NOMO-1 treated with dmso at 0.1 percent for 144 hours (cell line): ENCODE measurements at regions not wholly inside any gene's neighbourhood (a gene's known extent, or its start where the extent isn't known, plus 50 kb on each side); places are given as distances from the start of the nearest gene placed in this dataset.
A peak's percentile ranks its signal among the peaks of the same experiment; 100 is the strongest.
"Not testable (repeated sequence)": the region's sequence is repeated elsewhere in the genome, so short reads cannot be mapped to it uniquely, and the experiment has no call there.

Experiments used
- DNase-seq: peaks from one replicate; lab custom pipeline; 2025; ENCODE audit not compliant: unreplicated experiment; lab: John Stamatoyannopoulos, UW

DNA sequence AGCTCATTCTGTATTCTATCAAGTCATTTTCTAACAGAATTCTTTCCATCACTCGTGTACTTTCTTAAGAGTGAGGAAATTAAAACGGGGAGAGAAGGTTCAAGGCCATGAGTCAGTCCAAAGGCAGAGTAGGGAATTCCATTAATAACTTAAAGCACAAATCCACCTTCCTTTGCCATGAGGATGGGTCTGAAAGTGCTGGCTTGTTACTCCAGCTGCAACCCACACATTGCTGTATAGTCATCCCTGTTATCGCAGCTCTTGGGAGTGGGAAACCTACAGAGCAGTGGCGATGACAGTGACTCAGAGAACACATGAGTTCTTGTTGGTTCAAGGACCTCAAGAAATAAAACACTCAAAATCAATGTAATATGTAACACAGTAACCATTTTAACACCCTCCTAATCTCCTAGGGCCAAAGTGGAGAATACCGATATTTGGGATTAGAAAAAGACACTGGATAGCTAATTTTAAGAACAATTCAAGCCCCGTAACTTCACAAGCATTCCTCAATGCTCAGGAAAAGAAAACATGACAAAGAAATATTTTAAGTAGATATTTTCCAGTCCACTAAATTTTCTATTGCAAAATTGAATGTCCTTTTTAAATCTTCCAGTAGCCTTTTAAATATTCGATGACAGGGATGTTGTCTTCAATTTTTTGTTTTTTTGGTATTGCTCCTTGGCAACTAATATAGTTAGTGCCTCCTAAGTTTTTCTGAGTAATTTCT is 179.9 kb upstream of the THBS1 start:
- DNase-seq, result no peak

DNA sequence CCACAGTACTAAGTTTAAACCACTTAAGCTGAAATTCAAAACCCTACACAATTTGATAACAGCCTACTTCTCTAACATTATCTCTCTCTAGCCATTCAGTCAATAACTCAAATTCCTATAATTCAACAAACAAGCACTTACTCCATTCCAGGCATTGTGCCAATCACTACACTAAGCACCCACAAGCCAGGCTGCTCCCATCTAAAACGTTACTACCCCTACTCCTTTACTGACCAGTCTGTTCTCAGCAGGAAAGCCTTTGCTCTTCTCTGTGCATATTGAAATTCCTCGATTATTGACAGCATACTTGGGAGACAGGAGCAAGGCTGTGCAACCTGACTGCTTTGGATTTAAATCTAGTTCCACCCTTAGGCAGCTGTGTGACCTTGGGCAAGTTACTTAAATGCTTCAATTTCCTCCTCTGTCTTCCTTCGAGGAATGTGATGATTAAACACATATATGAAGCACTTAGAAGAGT is 177.2 kb upstream of the THBS1 start:
- no peak for DNase-seq

- no peak for DNase-seq
Observed at GRCh38 chr15:39404767-39405181, 176.1 kb upstream of the THBS1 start.

GRCh38 chr15:39406485-39406884 is 174.4 kb upstream of the THBS1 start:
- no peak for DNase-seq

- DNase-seq, result no peak
Observed at GRCh38 chr15:39407116-39407515, 173.8 kb upstream of the THBS1 start.

DNA sequence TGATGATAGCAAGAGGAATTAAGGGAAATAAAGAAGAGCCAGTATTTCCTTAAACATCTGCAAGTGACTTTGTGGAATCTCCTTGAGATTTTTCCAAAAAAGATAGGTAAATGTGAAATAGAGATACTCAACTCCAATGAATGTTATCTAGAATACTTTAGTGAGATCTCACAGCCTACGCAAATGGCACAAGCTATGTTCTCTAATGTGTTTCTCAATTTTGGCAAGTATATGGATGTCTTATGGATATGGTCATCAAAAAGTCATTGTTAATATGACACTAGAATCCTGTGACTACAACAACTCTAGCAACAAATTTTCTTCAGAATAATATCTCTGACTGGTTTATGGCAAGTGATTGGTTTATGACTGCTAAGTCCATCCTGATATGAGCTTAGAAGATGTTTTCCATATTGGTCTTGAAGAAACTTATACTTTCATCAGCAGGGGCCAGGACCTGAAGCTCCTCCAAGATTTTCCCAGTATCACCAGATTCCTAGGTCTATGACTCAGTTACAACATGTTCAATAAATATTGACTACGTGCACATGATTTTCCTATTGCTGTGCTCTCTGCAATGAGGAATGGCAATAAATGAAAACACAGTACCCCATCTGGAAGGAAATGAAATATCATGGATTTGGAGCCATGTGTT is 170.9 kb upstream of the THBS1 start:
- DNase-seq, result no peak

- peak; percentile 81 for DNase-seq
Observed at GRCh38 chr15:39411102-39411989, 169.5 kb upstream of the THBS1 start.

GRCh38 chr15:39413558-39413957 is 167.3 kb upstream of the THBS1 start:
- DNase-seq, result peak; percentile 78

GRCh38 chr15:39414201-39414600 is 166.7 kb upstream of the THBS1 start:
- no peak for DNase-seq

GRCh38 chr15:39415634-39416033 is 165.2 kb upstream of the THBS1 start:
- DNase-seq, result no peak

GRCh38 chr15:39416258-39416657 is 164.6 kb upstream of the THBS1 start:
- DNase-seq, result no peak

- no peak for DNase-seq
Observed at GRCh38 chr15:39417366-39418134, 163.3 kb upstream of the THBS1 start.

DNA sequence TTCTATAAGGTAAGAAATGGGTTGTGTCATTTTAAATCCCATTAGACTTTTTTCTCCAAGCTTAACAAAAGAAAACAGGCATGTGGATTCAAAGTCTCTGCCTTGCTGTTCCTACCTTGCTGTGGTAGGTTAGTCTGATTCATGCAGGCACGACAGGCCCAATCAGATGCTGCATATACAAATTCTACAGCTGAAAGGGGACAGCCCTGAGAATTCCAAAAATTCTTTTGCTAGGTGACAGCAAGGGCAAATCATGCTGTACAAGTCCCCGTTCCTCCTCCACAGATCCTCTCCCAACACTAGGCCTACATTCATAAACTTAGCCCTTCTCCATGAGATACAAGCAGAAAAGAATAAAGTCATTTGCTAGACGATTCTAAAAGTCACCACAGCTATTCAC is 161.2 kb upstream of the THBS1 start:
- DNase-seq, result no peak

- DNase-seq, result not testable (repeated sequence)
Observed at GRCh38 chr15:39420123-39420852, 160.6 kb upstream of the THBS1 start.

GRCh38 chr15:39420853-39421192 is 160.1 kb upstream of the THBS1 start:
- not testable (repeated sequence) for DNase-seq

- peak; percentile 77 for DNase-seq
Observed at GRCh38 chr15:39426552-39427532, 154.0 kb upstream of the THBS1 start.

GRCh38 chr15:39427705-39428104 is 153.2 kb upstream of the THBS1 start:
- peak; percentile 37 for DNase-seq

- no peak for DNase-seq
Observed at GRCh38 chr15:39429898-39430357, 151.0 kb upstream of the THBS1 start.

DNA sequence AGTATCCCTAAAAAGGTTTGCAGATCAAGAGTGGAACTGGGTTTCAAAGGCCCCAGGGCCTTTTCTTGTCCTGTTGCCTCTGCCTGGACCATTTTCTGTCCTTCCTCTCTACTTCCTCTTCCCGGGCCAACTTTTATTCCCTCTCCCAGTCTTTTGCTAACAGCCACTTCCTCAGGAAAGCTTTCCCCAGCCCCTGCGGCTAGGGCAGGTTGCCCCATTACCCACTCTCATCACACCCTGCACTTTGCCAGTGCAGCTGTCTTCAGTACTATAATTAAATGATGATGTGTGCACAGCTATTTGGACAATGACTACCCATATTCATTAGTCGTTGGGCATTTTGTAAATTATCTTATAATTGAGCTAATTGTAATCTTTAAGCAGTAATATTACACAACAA is 150.5 kb upstream of the THBS1 start:
- DNase-seq, result no peak
